Ishikawa (cell line): ENCODE measurements at regions not wholly inside any gene's neighbourhood (a gene's known extent, or its start where the extent isn't known, plus 50 kb on each side); places are given as distances from the start of the nearest gene placed in this dataset.

Experiments used
- CEBPB ChIP-seq: IDR thresholded peaks from 2 replicates; pipeline ENCODE4 v1.6.1; 2012
- CREB1 ChIP-seq: IDR thresholded peaks from 2 replicates; pipeline ENCODE4 v1.6.1; 2012; ENCODE audit warnings: low read depth
- EP300 ChIP-seq: IDR thresholded peaks from 2 replicates; pipeline ENCODE4 v1.6.1; 2012; ENCODE audit warnings: borderline replicate concordance
- FOXM1 ChIP-seq: IDR thresholded peaks from 2 replicates; pipeline ENCODE4 v1.6.1; 2012; ENCODE audit warnings: low read depth, borderline replicate concordance
- MAX ChIP-seq: IDR thresholded peaks from 2 replicates; pipeline ENCODE4 v1.6.1; 2012
- RAD21 ChIP-seq: IDR thresholded peaks from 2 replicates; pipeline ENCODE4 v1.6.1; 2012; ENCODE audit warnings: low read depth
- REST ChIP-seq: IDR thresholded peaks from 2 replicates; pipeline ENCODE4 v1.6.1; 2012; ENCODE audit warnings: low read depth, mild to moderate bottlenecking
- TAF1 ChIP-seq: IDR thresholded peaks from 2 replicates; pipeline ENCODE4 v1.6.1; 2012; ENCODE audit warnings: low read depth, mild to moderate bottlenecking
- USF1 ChIP-seq: IDR thresholded peaks from 2 replicates; pipeline ENCODE4 v1.6.1; 2012
- YY1 ChIP-seq: IDR thresholded peaks from 2 replicates; pipeline ENCODE4 v1.6.1; 2012; ENCODE audit warnings: low read depth
- ZBTB7A ChIP-seq: IDR thresholded peaks from 2 replicates; pipeline ENCODE4 v1.6.1; 2012; ENCODE audit warnings: low read depth

- TF ChIP-seq EP300 (no peak), USF1 (no peak), TAF1 (no peak), CREB1 (no peak), CEBPB (no peak), RAD21 (no peak), YY1 (no peak), MAX (no peak), REST (no peak), ZBTB7A (no peak), FOXM1 (no peak)
These were observed 139.3 kb downstream of the SOX2 start for GRCh38 chr3:181851063-181851462.
